ENCODE measurements at regions not wholly inside any gene's neighbourhood (a gene's known extent, or its start where the extent isn't known, plus 50 kb on each side); places are given as distances from the start of the nearest gene placed in this dataset.

DNA sequence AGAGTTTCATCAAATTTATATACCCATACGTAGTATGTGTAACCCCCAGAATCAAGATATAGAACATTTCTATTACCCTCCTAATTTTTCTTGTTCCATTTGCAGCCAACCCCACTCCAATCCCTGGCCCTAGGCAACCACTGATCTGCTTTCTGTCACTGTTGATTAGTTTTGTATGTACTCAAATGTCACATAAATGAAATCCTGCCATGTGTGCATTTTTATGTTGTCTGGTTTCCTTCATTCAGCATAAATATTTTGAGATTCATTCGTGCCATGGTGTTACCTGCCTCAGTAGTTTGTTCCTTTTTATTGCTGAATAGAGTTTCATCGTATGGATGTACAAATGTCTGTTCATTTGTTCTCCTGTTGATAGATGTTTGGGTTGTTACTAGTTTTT is 126.3 kb downstream of the MID1IP1 start (continued):
- TF ChIP-seq ZNF473 (tag by site-specific recombination; IDR thresholded peaks at IDR 0.05) (no peak), ZNF510 (tag by site-specific recombination; IDR thresholded peaks at IDR 0.05; ENCODE audit: insufficient replicate concordance) (no peak), ZNF488 (tag by site-specific recombination; IDR thresholded peaks at IDR 0.05) (no peak)

DNA sequence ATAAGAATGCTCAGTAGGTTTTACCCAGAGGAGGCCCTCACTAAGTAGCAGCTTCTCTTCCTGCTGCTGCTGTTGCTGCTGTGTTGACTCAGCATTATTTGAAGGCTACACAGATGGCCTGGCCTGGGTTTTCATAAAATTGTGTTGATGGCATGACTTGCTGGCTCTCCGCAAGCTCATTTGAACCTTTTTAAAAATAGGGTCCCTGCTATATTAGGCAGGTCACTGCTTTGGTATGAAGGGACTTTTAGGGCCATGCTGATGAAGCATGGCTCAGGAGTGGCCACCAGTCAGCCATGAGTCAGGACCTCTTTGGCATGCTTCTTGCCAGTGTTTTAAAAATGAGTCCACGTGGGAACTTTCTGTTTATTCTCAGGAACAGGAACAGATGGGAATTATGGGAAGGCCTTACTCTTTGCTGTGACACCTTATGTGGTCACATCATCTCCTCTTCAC is 128.7 kb downstream of the MID1IP1 start:
- Histone ChIP-seq H3K4me3 (ENCODE audit: low read depth, low read length) (no peak overlapping the region), H3K27ac (ENCODE audit: extremely low read depth, low read depth, low read length) (no peak overlapping the region), H3K36me3 (ENCODE audit: control insufficient read depth in 2 of 2, insufficient read depth in 1 of 2, low read length in 2 of 2) (no peaks in the 10 kb centered on the region), H3K4me1 (ENCODE audit: control insufficient read depth, insufficient read depth, low read length) (no peaks in the 10 kb centered on the region), H3K9me3 (ENCODE audit: control insufficient read depth, insufficient read depth, low read depth, low read length) (no peaks in the 10 kb centered on the region)
- ChIA-PET CTCF (no interaction called here), POLR2A (no interaction called here)
- no peak for TF ChIP-seq ZNF335 (tag by site-specific recombination; conservative IDR thresholded peaks at IDR 0.05)
- TF ChIP-seq FEZF1 (tag by site-specific recombination; IDR thresholded peaks at IDR 0.05) = no peak
- TF ChIP-seq ZNF211 (tag by site-specific recombination; IDR thresholded peaks at IDR 0.05; ENCODE audit: low read depth) = no peak
- no peak for TF ChIP-seq ZFP3 (tag by site-specific recombination; IDR thresholded peaks at IDR 0.05; ENCODE audit: low read depth)

GRCh38 chrX:38930474-38930873 is 129.2 kb downstream of the MID1IP1 start:
- H3K9me3 ChIP-seq (ENCODE audit: control insufficient read depth, insufficient read depth, low read depth, low read length) = no peaks in the 10 kb centered on the region
- TF ChIP-seq ZNF510 (tag by site-specific recombination; IDR thresholded peaks at IDR 0.05; ENCODE audit: insufficient replicate concordance) (no peak), ZNF785 (tag by site-specific recombination; IDR thresholded peaks at IDR 0.05) (no peak), ZIC2 (tag by site-specific recombination; IDR thresholded peaks at IDR 0.05) (no peak), ZNF350 (tag by site-specific recombination; IDR thresholded peaks at IDR 0.05) (no peak), ZNF266 (tag by site-specific recombination; IDR thresholded peaks at IDR 0.05; ENCODE audit: low read depth) (no peak), ZNF223 (tag by site-specific recombination; IDR thresholded peaks at IDR 0.05) (no peak)
- TF ChIP-seq, protein P1, sequence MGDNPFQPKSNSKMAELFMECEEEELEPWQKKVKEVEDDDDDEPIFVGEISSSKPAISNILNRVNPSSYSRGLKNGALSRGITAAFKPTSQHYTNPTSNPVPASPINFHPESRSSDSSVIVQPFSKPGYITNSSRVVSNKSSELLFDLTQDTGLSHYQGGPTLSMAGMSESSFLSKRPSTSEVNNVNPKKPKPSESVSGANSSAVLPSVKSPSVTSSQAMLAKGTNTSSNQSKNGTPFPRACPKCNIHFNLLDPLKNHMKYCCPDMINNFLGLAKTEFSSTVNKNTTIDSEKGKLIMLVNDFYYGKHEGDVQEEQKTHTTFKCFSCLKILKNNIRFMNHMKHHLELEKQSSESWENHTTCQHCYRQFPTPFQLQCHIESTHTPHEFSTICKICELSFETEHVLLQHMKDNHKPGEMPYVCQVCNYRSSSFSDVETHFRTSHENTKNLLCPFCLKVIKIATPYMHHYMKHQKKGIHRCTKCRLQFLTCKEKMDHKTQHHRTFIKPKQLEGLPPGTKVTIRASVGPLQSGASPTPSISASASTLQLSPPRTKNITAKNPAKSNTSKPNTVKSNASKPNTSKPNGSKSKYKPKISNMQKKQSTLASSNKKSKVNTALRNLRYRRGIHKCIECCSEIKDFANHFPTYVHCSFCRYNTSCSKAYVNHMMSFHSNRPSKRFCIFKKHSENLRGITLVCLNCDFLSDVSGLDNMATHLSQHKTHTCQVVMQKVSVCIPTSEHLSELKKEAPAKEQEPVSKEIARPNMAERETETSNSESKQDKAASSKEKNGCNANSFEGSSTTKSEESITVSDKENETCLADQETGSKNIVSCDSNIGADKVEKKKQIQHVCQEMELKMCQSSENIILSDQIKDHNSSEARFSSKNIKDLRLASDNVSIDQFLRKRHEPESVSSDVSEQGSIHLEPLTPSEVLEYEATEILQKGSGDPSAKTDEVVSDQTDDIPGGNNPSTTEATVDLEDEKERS (tag by site-specific recombination; IDR thresholded peaks at IDR 0.05) = no peak
- TF ChIP-seq, protein P2, sequence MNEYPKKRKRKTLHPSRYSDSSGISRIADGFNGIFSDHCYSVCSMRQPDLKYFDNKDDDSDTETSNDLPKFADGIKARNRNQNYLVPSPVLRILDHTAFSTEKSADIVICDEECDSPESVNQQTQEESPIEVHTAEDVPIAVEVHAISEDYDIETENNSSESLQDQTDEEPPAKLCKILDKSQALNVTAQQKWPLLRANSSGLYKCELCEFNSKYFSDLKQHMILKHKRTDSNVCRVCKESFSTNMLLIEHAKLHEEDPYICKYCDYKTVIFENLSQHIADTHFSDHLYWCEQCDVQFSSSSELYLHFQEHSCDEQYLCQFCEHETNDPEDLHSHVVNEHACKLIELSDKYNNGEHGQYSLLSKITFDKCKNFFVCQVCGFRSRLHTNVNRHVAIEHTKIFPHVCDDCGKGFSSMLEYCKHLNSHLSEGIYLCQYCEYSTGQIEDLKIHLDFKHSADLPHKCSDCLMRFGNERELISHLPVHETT (tag by site-specific recombination; IDR thresholded peaks at IDR 0.05) = no peak
- TF ChIP-seq, protein P3, sequence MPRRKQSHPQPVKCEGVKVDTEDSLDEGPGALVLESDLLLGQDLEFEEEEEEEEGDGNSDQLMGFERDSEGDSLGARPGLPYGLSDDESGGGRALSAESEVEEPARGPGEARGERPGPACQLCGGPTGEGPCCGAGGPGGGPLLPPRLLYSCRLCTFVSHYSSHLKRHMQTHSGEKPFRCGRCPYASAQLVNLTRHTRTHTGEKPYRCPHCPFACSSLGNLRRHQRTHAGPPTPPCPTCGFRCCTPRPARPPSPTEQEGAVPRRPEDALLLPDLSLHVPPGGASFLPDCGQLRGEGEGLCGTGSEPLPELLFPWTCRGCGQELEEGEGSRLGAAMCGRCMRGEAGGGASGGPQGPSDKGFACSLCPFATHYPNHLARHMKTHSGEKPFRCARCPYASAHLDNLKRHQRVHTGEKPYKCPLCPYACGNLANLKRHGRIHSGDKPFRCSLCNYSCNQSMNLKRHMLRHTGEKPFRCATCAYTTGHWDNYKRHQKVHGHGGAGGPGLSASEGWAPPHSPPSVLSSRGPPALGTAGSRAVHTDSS (tag by site-specific recombination; IDR thresholded peaks at IDR 0.05) = no peak
- no peaks in the 10 kb centered on the region for H3K4me1 ChIP-seq (ENCODE audit: control insufficient read depth, insufficient read depth, low read length)
- CTCF ChIA-PET = no interaction called here
- no peaks in the 10 kb centered on the region for H3K36me3 ChIP-seq (ENCODE audit: control insufficient read depth in 2 of 2, insufficient read depth in 1 of 2, low read length in 2 of 2)
- POLR2A ChIA-PET = no interaction called here
- no peak overlapping the region for H3K4me3 ChIP-seq (ENCODE audit: low read depth, low read length)
- H3K27ac ChIP-seq (ENCODE audit: extremely low read depth, low read depth, low read length) = no peak overlapping the region

All from HEK293 (cell line).